Hepatocyte (in vitro differentiated cells): ENCODE measurements at regions not wholly inside any gene's neighbourhood (a gene's known extent, or its start where the extent isn't known, plus 50 kb on each side); places are given as distances from the start of the nearest gene placed in this dataset.

Source experiments
- DNase-seq: peaks from one replicate; pipeline ENCODE4 v3.0.0-alpha.2; 2016; ENCODE audit warnings: low spot score
- H2AFZ ChIP-seq: fragments of 200-600 bp; sonication (generic); 2 replicates; pipeline ENCODE4 v1.6.0; 2016; ENCODE audit warnings: antibody characterized with exemption, mild to moderate bottlenecking
- H3K27ac ChIP-seq: fragments of 200-600 bp; sonication (generic); 2 replicates; pipeline ENCODE4 v1.5.1; 2016; ENCODE audit warnings: mild to moderate bottlenecking
- H3K27me3 ChIP-seq: fragments of 200-600 bp; sonication (generic); 2 replicates; pipeline ENCODE4 v1.6.1; 2016
- H3K36me3 ChIP-seq: fragments of 200-600 bp; sonication (generic); replicated peaks from 2 replicates; pipeline ENCODE4 v1.5.1; 2016; ENCODE audit warnings: low read depth; ENCODE audit not compliant: insufficient read depth
- H3K4me1 ChIP-seq: fragments of 200-600 bp; sonication (generic); 2 replicates; pipeline ENCODE4 v1.5.1; 2016; ENCODE audit warnings: mild to moderate bottlenecking, moderate library complexity; ENCODE audit not compliant: insufficient read depth
- H3K4me2 ChIP-seq: fragments of 200-600 bp; sonication (generic); 2 replicates; pipeline ENCODE4 v1.6.0; 2016
- H3K4me3 ChIP-seq: fragments of 200-600 bp; sonication (generic); 2 replicates; pipeline ENCODE4 v1.5.1; 2016; ENCODE audit warnings: mild to moderate bottlenecking
- H3K79me2 ChIP-seq: fragments of 200-600 bp; sonication (generic); 2 replicates; pipeline ENCODE4 v1.6.0; 2017; ENCODE audit warnings: mild to moderate bottlenecking
- H3K9me2 ChIP-seq: fragments of 200-600 bp; sonication (generic); replicated peaks from 2 replicates; pipeline ENCODE4 v1.6.0; 2017; ENCODE audit warnings: mild to moderate bottlenecking; ENCODE audit not compliant: insufficient read depth
- H3K9me3 ChIP-seq: fragments of 200-600 bp; sonication (generic); 2 replicates; pipeline ENCODE4 v1.5.1; 2016; ENCODE audit warnings: low read depth, mild to moderate bottlenecking
- H4K20me1 ChIP-seq: fragments of 200-600 bp; sonication (generic); 2 replicates; pipeline ENCODE4 v1.6.0; 2016; ENCODE audit warnings: mild to moderate bottlenecking; ENCODE audit not compliant: insufficient read depth, poor library complexity, severe bottlenecking
- EZH2 ChIP-seq: fragments of 200-600 bp; sonication (generic); IDR thresholded peaks from 2 replicates; pipeline ENCODE4 v1.6.1; 2016; ENCODE audit warnings: antibody characterized with exemption, mild to moderate bottlenecking, borderline replicate concordance
- EZH2phosphoT487 ChIP-seq: fragments of 200-600 bp; sonication (generic); IDR thresholded peaks from one replicate; pipeline ENCODE4 v1.6.1; 2018; ENCODE audit warnings: antibody characterized with exemption, mild to moderate bottlenecking, low read depth, moderate library complexity; ENCODE audit not compliant: unreplicated experiment, severe bottlenecking
- WGBS: methylation state at CpG from one replicate; pipeline ENCODE4 v1.1.6; 2016; ENCODE audit warnings: low lambda C conversion rate; ENCODE audit errors: missing lambda C conversion rate; 5-methylcytosine and 5-hydroxymethylcytosine counted together
- TF ChIP-seq, protein P1 (sequence below): fragments of 200-600 bp; sonication (generic); IDR thresholded peaks from 2 replicates; pipeline ENCODE4 v1.5.1; 2016; ENCODE audit warnings: antibody characterized with exemption, mild to moderate bottlenecking; ENCODE audit not compliant: poor library complexity

DNA sequence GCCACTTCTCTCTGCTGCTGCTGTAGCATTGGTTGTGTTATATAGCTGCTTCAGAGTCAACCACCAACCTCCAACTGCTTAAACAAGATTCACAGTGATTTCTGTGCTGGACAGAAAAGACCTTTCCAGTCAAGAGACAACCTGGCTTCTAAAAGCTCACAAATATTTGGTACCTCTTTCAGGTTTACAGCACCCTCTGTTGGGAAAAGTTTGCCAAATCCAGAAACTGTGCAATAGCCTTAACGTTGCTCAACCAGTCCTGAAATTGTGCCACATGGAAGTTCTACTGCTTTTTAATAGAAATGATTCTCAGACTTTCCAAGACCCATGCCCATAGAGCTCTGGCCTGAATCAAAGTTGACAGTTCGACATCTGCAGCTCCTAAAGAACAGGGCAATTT, 842.1 kb upstream of the HTR2C start:
- no peaks in the 10 kb centered on the region for H3K79me2 ChIP-seq
- H3K27me3 ChIP-seq: no peaks in the 10 kb centered on the region
- H3K9me2 ChIP-seq: no peaks in the 10 kb centered on the region
- DNase-seq: peak; percentile 66
- no peak overlapping the region for H3K27ac ChIP-seq
- 41% methylated on average over 2 of the region's 2 CpGs for WGBS
- no peaks in the 10 kb centered on the region for H4K20me1 ChIP-seq
- TF ChIP-seq, protein P1, sequence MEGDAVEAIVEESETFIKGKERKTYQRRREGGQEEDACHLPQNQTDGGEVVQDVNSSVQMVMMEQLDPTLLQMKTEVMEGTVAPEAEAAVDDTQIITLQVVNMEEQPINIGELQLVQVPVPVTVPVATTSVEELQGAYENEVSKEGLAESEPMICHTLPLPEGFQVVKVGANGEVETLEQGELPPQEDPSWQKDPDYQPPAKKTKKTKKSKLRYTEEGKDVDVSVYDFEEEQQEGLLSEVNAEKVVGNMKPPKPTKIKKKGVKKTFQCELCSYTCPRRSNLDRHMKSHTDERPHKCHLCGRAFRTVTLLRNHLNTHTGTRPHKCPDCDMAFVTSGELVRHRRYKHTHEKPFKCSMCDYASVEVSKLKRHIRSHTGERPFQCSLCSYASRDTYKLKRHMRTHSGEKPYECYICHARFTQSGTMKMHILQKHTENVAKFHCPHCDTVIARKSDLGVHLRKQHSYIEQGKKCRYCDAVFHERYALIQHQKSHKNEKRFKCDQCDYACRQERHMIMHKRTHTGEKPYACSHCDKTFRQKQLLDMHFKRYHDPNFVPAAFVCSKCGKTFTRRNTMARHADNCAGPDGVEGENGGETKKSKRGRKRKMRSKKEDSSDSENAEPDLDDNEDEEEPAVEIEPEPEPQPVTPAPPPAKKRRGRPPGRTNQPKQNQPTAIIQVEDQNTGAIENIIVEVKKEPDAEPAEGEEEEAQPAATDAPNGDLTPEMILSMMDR: peak; percentile 58
- TF ChIP-seq EZH2phosphoT487: no peak
- no peak overlapping the region for H2AFZ ChIP-seq
- H3K9me3 ChIP-seq: no peaks in the 10 kb centered on the region
- H3K4me1 ChIP-seq: no peaks in the 10 kb centered on the region
- no peak overlapping the region for H3K4me3 ChIP-seq
- no peak overlapping the region for H3K4me2 ChIP-seq
- H3K36me3 ChIP-seq: no peaks in the 10 kb centered on the region

GRCh38 chrX:113728937-113729336, 854.9 kb upstream of the HTR2C start:
- Histone ChIP-seq H3K27me3 (no peaks in the 10 kb centered on the region), H2AFZ (no peak overlapping the region), H4K20me1 (no peaks in the 10 kb centered on the region), H3K27ac (no peak overlapping the region), H3K4me1 (no peaks in the 10 kb centered on the region), H3K4me2 (no peak overlapping the region), H3K9me3 (no peaks in the 10 kb centered on the region), H3K9me2 (no peaks in the 10 kb centered on the region), H3K4me3 (no peak overlapping the region), H3K36me3 (no peaks in the 10 kb centered on the region), H3K79me2 (no peaks in the 10 kb centered on the region)
- DNase-seq: no peak
- no peak for TF ChIP-seq EZH2
- TF ChIP-seq, protein P1: no peak
- TF ChIP-seq EZH2phosphoT487: no peak
- WGBS: 87% methylated on average over 2 of the region's 2 CpGs

DNA sequence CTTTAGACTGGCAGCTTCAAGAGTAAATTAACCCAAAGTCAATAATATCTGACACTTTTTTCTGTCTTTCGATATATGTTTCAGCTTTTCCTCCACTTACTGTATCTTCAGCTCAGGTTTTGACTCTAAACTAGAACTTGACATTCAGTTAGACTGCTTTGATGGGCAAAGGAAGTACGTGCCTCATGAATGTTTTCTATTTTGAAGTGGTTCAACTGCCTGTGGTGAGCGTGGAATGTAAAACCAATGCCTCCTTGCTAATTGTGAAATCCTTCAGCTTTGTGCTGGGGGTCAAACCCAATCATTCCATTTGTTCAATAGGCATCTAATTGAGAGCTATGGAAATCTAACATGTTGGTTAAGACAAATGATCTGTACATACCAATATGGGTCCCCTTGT, 857.0 kb upstream of the HTR2C start:
- Histone ChIP-seq H2AFZ (no peak overlapping the region), H3K9me2 (no peaks in the 10 kb centered on the region), H4K20me1 (no peaks in the 10 kb centered on the region), H3K27me3 (no peaks in the 10 kb centered on the region), H3K36me3 (no peaks in the 10 kb centered on the region), H3K4me3 (no peak overlapping the region), H3K9me3 (no peaks in the 10 kb centered on the region), H3K4me1 (no peaks in the 10 kb centered on the region), H3K27ac (no peak overlapping the region), H3K79me2 (no peaks in the 10 kb centered on the region), H3K4me2 (no peak overlapping the region)
- TF ChIP-seq, protein P1: no peak
- TF ChIP-seq EZH2 (no peak), EZH2phosphoT487 (no peak)
- no peak for DNase-seq
- 86% methylated on average over 3 of the region's 3 CpGs for WGBS

GRCh38 chrX:113726466-113726865, 857.4 kb upstream of the HTR2C start:
- Histone ChIP-seq H3K9me3 (no peaks in the 10 kb centered on the region), H3K9me2 (no peaks in the 10 kb centered on the region), H3K4me1 (no peaks in the 10 kb centered on the region), H3K36me3 (no peaks in the 10 kb centered on the region), H3K27me3 (no peaks in the 10 kb centered on the region), H3K4me3 (no peak overlapping the region), H3K4me2 (no peak overlapping the region), H2AFZ (no peak overlapping the region), H3K79me2 (no peaks in the 10 kb centered on the region), H3K27ac (no peak overlapping the region), H4K20me1 (no peaks in the 10 kb centered on the region)
- 93% methylated on average over 4 of the region's 4 CpGs for WGBS
- no peak for DNase-seq
- no peak for TF ChIP-seq EZH2phosphoT487
- TF ChIP-seq, protein P1: no peak
- no peak for TF ChIP-seq EZH2
